CD14-positive monocyte (primary cell): ENCODE measurements at regions not wholly inside any gene's neighbourhood (a gene's known extent, or its start where the extent isn't known, plus 50 kb on each side); places are given as distances from the start of the nearest gene placed in this dataset.

Experiments used
- DNase-seq, 3 donors: peaks; one replicate each; pipeline ENCODE4 v3.0.0-alpha.2; 2011 to 2022
- H2AFZ ChIP-seq: 2 replicates; pipeline ENCODE4 v1.6.0; 2012; ENCODE audit warnings: mild to moderate bottlenecking, low read depth, low read length, inconsistent platforms; ENCODE audit not compliant: insufficient read depth, poor library complexity, severe bottlenecking
- H3K27ac ChIP-seq, 2 donors: 1 replicate in 1 of 2; 2 replicates in 1 of 2; pipeline ENCODE4 v1.5.1; 2012 to 2013; ENCODE audit warnings: low read length in 2 of 2, control low read depth in 1 of 2, inconsistent platforms in 1 of 2, low read depth in 1 of 2, mild to moderate bottlenecking in 1 of 2
- H3K27me3 ChIP-seq, 2 donors: one replicate each; pipeline versions ENCODE4 v1.6.0 to v1.6.1; 2011 to 2013; ENCODE audit warnings: low read length in 2 of 2; ENCODE audit not compliant: control insufficient read depth in 2 of 2, insufficient read depth in 2 of 2
- H3K36me3 ChIP-seq, 2 donors: replicated peaks in 1 of 2; 1 replicate in 1 of 2; 2 replicates in 1 of 2; pipeline versions ENCODE4 v1.5.1 to v1.6.1; 2012 to 2013; ENCODE audit warnings: low read length in 2 of 2, control low read depth in 1 of 2, inconsistent platforms in 1 of 2, mild to moderate bottlenecking in 1 of 2; ENCODE audit not compliant: insufficient read depth in 2 of 2, control insufficient read depth in 1 of 2
- H3K4me1 ChIP-seq, 2 donors: 1 replicate in 1 of 2; 2 replicates in 1 of 2; pipeline versions ENCODE4 v1.5.1 to v1.6.1; 2012 to 2013; ENCODE audit warnings: low read length in 2 of 2, control low read depth in 1 of 2, inconsistent platforms in 1 of 2, mild to moderate bottlenecking in 1 of 2, moderate library complexity in 1 of 2; ENCODE audit not compliant: insufficient read depth in 2 of 2, control insufficient read depth in 1 of 2
- H3K4me2 ChIP-seq: replicated peaks from 2 replicates; pipeline ENCODE3; 2012; ENCODE audit warnings: low read length, moderate library complexity, mild to moderate bottlenecking; ENCODE audit not compliant: poor library complexity, severe bottlenecking; ENCODE audit errors: extremely low read depth
- H3K4me3 ChIP-seq, 3 experiments: fragments of 200-600 bp in 1 of 3; sonication (generic) in 1 of 3; replicated peaks in 1 of 3; 1 replicate in 2 of 3; 2 replicates in 1 of 3; pipeline ENCODE4 v1.5.1; 2011 to 2013; ENCODE audit warnings: low read length in 3 of 3, mild to moderate bottlenecking in 3 of 3, control low read depth in 2 of 3, low read depth in 2 of 3, inconsistent platforms in 1 of 3, moderate library complexity in 1 of 3
- H3K79me2 ChIP-seq: 2 replicates; pipeline ENCODE4 v1.6.0; 2012; ENCODE audit warnings: mild to moderate bottlenecking, control low read depth, inconsistent platforms, low read length, moderate library complexity; ENCODE audit not compliant: insufficient read depth
- H3K9ac ChIP-seq: 2 replicates; pipeline ENCODE4 v1.6.0; 2017; ENCODE audit warnings: low read length, mild to moderate bottlenecking; ENCODE audit not compliant: insufficient read depth, poor library complexity, severe bottlenecking
- H3K9me3 ChIP-seq, 2 donors: replicated peaks in 1 of 2; 1 replicate in 1 of 2; 2 replicates in 1 of 2; pipeline versions ENCODE4 v1.5.1 to v1.6.1; 2012 to 2013; ENCODE audit warnings: low read length in 2 of 2, control low read depth in 1 of 2; ENCODE audit not compliant: control insufficient read depth in 1 of 2, insufficient read depth in 1 of 2
- H4K20me1 ChIP-seq: 2 replicates; pipeline ENCODE4 v1.6.0; 2012; ENCODE audit warnings: mild to moderate bottlenecking, low read length, control low read depth, moderate library complexity; ENCODE audit not compliant: insufficient read depth
- H3K27ac Mint-ChIP-seq, 7 donors: one replicate each; pipeline ENCODE4 v1.8.0; 2020; ENCODE audit warnings: mild to moderate bottlenecking in 7 of 7, mixed read lengths in 7 of 7, moderate library complexity in 6 of 7, inconsistent platforms in 2 of 7
- H3K27me3 Mint-ChIP-seq, 3 donors: one replicate each; pipeline ENCODE4 v1.8.0; 2021 to 2022; ENCODE audit warnings: low read depth in 3 of 3, mild to moderate bottlenecking in 3 of 3, mixed read lengths in 3 of 3, moderate library complexity in 3 of 3, inconsistent platforms in 1 of 3
- H3K36me3 Mint-ChIP-seq, 2 donors: one replicate each; pipeline ENCODE4 v1.8.0; 2020; ENCODE audit warnings: mixed read lengths in 2 of 2, inconsistent platforms in 1 of 2, mild to moderate bottlenecking in 1 of 2
- H3K4me1 Mint-ChIP-seq: one replicate; pipeline ENCODE4 v1.8.0; 2020; ENCODE audit warnings: mild to moderate bottlenecking, mixed read lengths
- H3K4me3 Mint-ChIP-seq, 2 donors: one replicate each; pipeline ENCODE4 v1.8.0; 2020; ENCODE audit warnings: mild to moderate bottlenecking in 2 of 2, mixed read lengths in 2 of 2, moderate library complexity in 1 of 2
- H3K9me3 Mint-ChIP-seq, 7 donors: one replicate each; pipeline ENCODE4 v1.8.0; 2020 to 2022; ENCODE audit warnings: mixed read lengths in 7 of 7, mild to moderate bottlenecking in 6 of 7, moderate library complexity in 6 of 7, inconsistent platforms in 2 of 7
- CTCF ChIP-seq: fragments of 200-600 bp; IDR thresholded peaks from one replicate; pipeline ENCODE4 v1.8.0; 2022; ENCODE audit warnings: antibody characterized with exemption, mild to moderate bottlenecking
- WGBS: methylation state at CpG from one replicate; pipeline ENCODE4 v1.1.5; 2013; ENCODE audit warnings: missing lambda C conversion rate; ENCODE audit not compliant: insufficient coverage; 5-methylcytosine and 5-hydroxymethylcytosine counted together
- intact Hi-C, 2 donors: fragments of 100-400 bp; cut with micrococcal nuclease; formaldehyde crosslinking; loops; one replicate each; pipeline versions ENCODE4 v1.15.0 to v1.15.1; 2023

DNA sequence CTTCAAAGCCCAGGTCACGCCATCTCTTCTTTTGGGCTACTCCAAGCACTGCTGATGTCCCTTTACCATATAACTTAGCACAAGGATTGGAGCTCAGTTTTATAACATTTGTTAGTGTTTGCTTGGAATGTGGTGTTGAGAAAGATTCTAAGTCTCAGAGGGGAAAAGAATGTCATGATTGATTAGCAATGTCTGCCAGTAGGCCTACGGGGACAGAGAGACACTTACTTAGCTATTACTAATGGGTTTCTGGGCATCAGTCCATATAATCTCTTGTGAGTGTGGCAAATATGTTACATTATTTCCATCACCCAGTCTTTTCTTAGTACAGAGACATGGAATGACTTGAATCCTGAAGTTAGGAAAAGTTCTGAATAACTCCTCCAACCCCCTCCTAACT lies 75.4 kb upstream of the FSHB start:
- no peak for TF ChIP-seq CTCF
- intact Hi-C loops = no loop called here
- peaks cover 0 to 5% (median 0%) of the 10 kb centered on the region in 7 donors for H3K9me3 Mint-ChIP-seq
- Histone ChIP-seq H3K9me3 (no peaks in the 10 kb centered on the region), H3K27ac (no peak overlapping the region), H3K4me3 (no peak overlapping the region), H2AFZ (no peak overlapping the region), H4K20me1 (no peaks in the 10 kb centered on the region), H3K4me1 (no peaks in the 10 kb centered on the region), H3K27me3 (no peaks in the 10 kb centered on the region), H3K36me3 (no peaks in the 10 kb centered on the region), H3K9ac (no peak overlapping the region), H3K4me2 (no peak overlapping the region), H3K79me2 (no peaks in the 10 kb centered on the region)
- H3K27ac Mint-ChIP-seq = no peak overlapping the region
- no peaks in the 10 kb centered on the region for H3K4me1 Mint-ChIP-seq
- H3K4me3 Mint-ChIP-seq = no peak overlapping the region
- no peaks in the 10 kb centered on the region for H3K36me3 Mint-ChIP-seq
- no peak for DNase-seq
- WGBS = no CpG with 5 or more reads among the region's 2 CpGs
- H3K27me3 Mint-ChIP-seq = peaks cover 0 to 2% (median 0%) of the 10 kb centered on the region in 3 donors

DNA sequence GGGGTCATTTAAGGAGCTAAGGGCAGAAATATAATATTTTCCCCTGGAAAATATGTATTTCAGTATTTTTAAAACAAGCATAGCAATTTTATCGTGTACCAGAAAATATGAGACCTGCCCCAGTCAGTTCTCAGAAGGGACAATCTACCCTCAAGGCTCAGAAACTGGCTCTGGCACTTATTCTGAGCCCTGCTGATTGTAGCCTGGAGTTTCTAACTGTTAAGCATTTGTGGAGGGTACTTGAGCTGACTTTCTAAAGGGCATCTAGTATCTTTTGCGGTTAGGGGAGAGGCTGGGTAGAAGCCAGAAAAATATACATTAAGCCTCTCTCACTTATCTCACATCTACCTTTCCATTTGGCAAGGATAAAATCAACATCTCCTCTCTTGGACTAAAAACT lies 71.3 kb upstream of the FSHB start:
- Histone ChIP-seq H3K27me3 (no peaks in the 10 kb centered on the region), H3K9ac (no peak overlapping the region), H3K79me2 (no peaks in the 10 kb centered on the region), H3K4me2 (no peak overlapping the region), H3K4me3 (no peak overlapping the region), H3K36me3 (no peaks in the 10 kb centered on the region), H2AFZ (no peak overlapping the region), H3K4me1 (no peaks in the 10 kb centered on the region), H3K9me3 (no peaks in the 10 kb centered on the region), H3K27ac (no peak overlapping the region), H4K20me1 (no peaks in the 10 kb centered on the region)
- Mint-ChIP-seq H3K9me3 (peaks cover 0 to 6% (median 0%) of the 10 kb centered on the region in 7 donors), H3K36me3 (no peaks in the 10 kb centered on the region), H3K4me1 (no peaks in the 10 kb centered on the region), H3K27me3 (peaks cover 0 to 2% (median 0%) of the 10 kb centered on the region in 3 donors), H3K27ac (no peak overlapping the region), H3K4me3 (no peak overlapping the region)
- WGBS = no CpG with 5 or more reads among the region's 2 CpGs
- TF ChIP-seq CTCF = no peak
- DNase-seq = no peak
- intact Hi-C loops = no loop called here
